HT-29 (cell line): ENCODE measurements at regions not wholly inside any gene's neighbourhood (a gene's known extent, or its start where the extent isn't known, plus 50 kb on each side); places are given as distances from the start of the nearest gene placed in this dataset.

Experiments used
- DNase-seq: peaks from one replicate; pipeline ENCODE4 v3.0.0-alpha.2; 2015; ENCODE audit warnings: low spot score

GRCh38 chr18:44198612-44199284 lies 481.9 kb upstream of the SETBP1 start:
- no peak for DNase-seq

DNA sequence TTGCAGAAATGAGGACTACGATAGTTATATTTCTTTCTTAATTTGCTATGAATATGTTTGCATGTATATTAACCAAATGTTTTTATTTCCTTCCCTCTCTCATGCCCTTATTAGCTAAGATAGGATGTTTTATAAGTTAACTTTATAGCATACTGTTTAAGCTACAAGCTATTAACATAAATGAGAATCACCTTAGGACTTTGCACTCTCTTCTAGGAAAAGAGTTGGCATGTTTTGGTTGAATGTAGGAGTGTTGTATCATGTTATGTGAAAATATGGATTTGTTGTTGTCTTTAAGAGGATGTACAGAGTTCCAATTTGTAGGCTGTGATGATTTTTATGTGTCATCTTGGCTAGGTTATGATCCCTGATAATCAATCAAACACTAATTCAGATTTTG lies 467.4 kb upstream of the SETBP1 start:
- DNase-seq = no peak

- no peak for DNase-seq
These were observed 466.3 kb upstream of the SETBP1 start for GRCh38 chr18:44214396-44214795.

GRCh38 chr18:44216169-44216568 lies 464.5 kb upstream of the SETBP1 start:
- no peak for DNase-seq

DNA sequence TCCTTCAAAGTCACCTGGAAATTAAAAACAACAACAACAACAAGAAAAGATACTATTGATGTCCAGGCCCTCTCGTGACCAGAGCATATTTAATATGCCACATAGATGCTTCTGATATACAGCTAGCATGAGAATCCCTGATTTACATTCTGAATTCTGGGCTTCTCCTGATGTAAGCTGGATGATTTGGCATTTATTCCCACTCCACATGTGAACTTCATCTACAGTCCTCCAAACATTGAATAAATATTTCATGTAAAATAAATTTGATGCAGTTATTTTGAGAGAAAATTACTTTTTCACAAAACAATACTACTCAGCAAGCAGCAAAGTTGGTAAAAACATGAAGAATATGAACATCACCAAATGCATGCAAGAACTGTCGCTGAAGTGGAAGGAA lies 453.2 kb upstream of the SETBP1 start:
- no peak for DNase-seq

GRCh38 chr18:44229693-44230108 lies 451.0 kb upstream of the SETBP1 start:
- DNase-seq = no peak

- no peak for DNase-seq
These were observed 448.8 kb upstream of the SETBP1 start for GRCh38 chr18:44231936-44232335.

GRCh38 chr18:44232500-44232899 lies 448.2 kb upstream of the SETBP1 start:
- DNase-seq = no peak

GRCh38 chr18:44238454-44238853 lies 442.2 kb upstream of the SETBP1 start:
- no peak for DNase-seq

- no peak for DNase-seq
These were observed 441.8 kb upstream of the SETBP1 start for GRCh38 chr18:44238911-44239310.

DNA sequence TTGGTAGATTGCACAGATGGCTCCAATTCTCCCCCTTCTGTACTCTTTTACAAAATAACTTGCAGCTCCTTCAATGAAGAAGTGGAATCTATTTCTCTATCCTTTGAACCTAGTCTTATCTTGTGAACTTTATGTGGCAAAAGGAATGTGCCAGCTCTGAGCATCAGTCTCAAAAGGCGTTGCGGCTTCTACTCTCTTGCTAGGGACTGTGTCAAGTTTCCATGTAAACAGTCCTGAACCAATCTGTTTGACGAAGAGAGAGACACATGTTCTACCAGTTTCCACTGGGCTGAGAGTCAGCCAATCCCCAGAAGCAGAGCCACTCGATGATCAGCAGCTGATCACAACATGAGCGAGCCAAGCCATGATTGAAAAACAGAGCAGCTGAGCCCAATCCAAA lies 439.7 kb upstream of the SETBP1 start:
- DNase-seq = no peak

- no peak for DNase-seq
These were observed 435.7 kb upstream of the SETBP1 start for GRCh38 chr18:44245019-44245418.

- DNase-seq = no peak
These were observed 434.7 kb upstream of the SETBP1 start for GRCh38 chr18:44246001-44246400.

DNA sequence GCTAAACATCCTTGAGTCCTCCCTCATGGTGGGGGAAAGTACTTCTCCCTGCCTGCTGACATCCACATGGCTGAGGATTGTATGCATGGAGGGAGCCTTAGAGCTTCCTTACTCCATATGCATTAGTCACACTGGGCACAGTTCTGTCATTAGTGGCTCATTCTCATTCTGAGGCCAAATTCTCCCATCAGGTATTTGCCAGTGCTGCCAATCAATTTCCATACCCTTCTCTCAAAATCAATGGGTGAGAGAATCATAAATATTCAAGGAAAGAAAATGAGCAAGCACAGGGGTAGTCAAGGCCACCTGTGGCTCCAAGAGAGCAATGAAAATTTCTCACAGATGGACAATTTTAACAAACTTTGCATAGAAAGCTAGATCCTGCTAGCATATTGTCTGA lies 422.6 kb upstream of the SETBP1 start:
- DNase-seq = no peak

DNA sequence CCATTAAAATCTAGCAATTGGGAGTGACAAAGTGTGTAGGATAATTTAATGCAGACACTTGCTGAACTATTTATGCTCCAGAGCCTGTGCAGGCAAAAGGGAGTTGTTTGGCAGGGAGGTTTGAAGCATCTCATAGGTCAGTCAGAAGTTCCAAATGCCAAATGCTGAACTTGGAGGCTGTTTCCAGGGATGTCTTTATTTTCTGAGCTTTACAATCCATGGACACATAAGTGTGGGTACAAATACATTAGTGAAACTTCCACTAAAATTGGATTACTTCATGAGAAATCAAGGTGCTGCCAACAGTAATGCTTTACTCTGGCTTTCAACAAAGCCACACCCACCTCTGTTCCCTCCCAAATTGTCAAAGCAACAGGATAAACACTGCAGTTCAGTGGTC lies 422.1 kb upstream of the SETBP1 start:
- DNase-seq = no peak

DNA sequence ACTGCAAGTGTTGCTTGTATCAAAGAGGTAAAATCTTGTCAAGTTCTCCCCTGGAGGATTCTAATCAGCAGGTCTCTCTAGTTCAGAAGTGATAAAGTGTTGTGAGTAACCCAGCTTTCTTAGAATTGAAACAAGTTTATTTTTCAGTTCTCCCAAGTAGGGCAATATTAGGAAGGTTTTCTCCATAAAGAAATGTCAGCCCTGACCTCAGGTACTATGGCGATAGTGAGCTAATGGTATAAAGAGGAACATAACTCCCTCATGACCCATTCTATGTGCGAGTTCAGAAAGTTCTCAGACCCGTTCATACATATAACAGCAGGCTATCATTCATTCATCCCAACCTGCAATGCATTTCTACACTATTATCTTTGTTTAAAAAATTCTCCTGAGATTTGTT lies 421.1 kb upstream of the SETBP1 start:
- DNase-seq = no peak

DNA sequence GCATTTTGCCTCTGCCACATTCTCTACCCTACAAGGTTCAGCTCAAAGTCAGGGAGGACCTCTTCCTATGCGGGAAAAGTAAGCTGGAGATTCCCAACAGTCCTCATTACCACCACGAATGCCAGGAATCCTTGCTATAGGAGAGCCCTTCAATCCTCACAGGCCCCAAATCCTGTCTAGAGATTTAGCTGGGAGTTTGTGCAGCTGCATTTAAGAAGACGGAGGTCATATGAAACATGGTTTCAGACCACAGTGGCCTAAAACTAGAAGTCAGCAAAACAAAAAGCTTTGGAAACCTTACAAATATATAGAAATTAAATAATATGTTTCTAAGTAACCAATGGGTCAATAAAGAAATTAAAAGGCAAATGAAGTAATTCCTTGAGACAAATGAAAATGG lies 415.3 kb upstream of the SETBP1 start:
- no peak for DNase-seq

DNA sequence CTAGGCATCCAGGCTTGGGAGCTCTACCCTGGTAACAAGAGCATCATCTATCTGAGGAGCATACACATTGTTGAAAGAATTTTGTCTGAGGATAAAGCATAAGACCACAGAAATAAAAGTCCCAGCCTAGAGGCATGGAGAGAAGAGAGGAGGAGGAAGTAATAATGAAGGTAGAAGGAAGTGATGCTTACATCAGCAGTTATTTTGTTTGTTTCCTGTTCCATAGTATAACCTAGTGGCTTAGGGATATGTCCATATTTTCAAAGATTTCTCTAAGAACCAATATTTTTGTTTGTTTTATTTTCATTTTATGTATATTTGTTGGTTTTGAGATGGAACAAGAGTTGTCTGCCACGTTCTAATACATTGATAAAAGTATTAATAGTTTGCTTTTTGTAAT lies 407.4 kb upstream of the SETBP1 start:
- DNase-seq = no peak

DNA sequence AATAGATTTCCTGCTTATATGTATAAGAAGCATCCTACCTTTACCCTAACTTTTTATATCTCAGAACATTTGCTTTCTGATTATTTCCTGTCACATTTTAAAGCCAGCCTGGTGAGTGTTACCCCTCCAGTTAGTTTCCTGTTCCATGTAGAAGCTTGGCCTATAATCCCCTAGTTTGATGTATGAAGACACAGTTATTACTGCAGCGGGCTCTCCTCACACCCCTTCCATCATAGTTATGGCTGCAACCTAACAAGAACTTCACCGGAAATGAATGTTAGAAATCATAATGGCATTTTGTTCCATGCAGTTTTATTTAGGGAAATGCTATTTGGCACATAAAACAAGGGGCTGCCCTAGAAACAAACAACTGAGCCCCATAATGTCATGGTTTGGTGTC lies 400.2 kb upstream of the SETBP1 start:
- DNase-seq = no peak

DNA sequence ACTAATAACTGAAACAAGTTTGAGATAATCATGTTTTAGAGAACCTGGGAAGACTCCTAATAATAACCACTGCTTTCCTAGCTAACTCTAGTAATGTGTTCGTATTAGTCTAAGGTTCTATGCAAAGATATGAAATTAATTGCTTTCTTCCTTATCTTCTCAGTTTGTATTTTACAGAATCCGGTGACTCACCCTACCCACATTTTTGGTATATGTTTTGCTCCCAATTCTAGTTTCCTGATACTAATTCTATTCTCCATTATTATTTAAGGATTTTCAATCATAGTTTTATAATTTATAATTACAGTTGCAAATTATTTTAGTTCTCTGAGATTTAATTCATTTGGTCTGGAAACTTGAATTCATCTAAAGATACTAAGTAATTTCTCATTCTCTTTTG lies 394.6 kb upstream of the SETBP1 start:
- no peak for DNase-seq

- no peak for DNase-seq
These were observed 390.2 kb upstream of the SETBP1 start for GRCh38 chr18:44290366-44290977.

DNA sequence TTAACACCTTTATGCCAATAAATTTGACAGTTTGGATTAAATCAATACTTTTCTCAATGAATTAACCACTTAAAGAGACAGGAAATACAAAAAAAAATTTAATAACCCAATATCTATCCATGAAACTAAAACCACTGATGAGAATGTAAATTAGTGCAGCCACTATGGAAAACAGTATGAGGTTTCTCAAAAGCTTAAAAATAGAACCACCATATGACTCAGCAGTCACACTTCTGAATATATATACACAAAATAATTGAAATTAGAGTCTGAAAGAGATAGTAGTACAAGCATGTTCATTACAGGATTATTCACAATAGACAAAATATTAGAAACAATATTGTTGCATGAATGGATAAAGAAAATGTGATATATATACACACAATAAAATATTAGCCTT lies 382.1 kb upstream of the SETBP1 start:
- DNase-seq = no peak

DNA sequence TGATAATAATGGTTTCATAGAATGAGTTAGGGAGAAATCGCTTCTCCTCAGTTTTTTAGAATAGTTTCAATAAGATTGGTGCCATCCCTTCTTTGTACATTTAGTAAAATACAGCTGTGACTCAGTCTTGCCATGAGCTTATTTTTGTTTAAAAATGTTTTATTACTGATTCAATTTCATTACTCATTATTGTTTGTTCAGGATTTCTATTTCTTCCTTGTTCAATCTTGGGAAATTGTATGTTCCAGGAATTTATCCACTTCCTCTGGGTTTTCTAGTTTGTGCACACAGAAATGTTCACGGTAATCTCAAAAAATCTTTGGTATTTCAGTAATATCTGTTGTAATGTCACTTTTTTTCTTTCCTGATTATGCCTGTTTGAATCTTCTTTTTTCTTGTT lies 371.5 kb upstream of the SETBP1 start:
- no peak for DNase-seq
